B cell (primary cell): ENCODE measurements at regions not wholly inside any gene's neighbourhood (a gene's known extent, or its start where the extent isn't known, plus 50 kb on each side); places are given as distances from the start of the nearest gene placed in this dataset.

ENCODE experiments used
- ATAC-seq: fragments of 200-7000 bp; cut with Tn5 transposase; one replicate; pipeline ENCODE4 v1.10.0; 2021; ENCODE audit warnings: low read depth, mild to moderate bottlenecking, moderate number of reproducible peaks, moderate library complexity
- CTCF ChIA-PET: fragments of 350-600 bp; sonication (Branson Sonifier 250); formaldehyde crosslinking; loops from one replicate; lab custom pipeline; 2021; ENCODE audit warnings: antibody characterized with exemption, inconsistent platforms; lab: Charles Lee
- POLR2A ChIA-PET: fragments of 350-600 bp; sonication (Branson Sonifier 250); formaldehyde crosslinking; loops from one replicate; lab custom pipeline; 2021; ENCODE audit warnings: antibody characterized with exemption; lab: Charles Lee
- DNase-seq: peaks from one replicate; pipeline ENCODE4 v3.0.0; 2013
- H2AFZ ChIP-seq: 2 replicates; pipeline ENCODE4 v1.6.1; 2012; ENCODE audit warnings: mild to moderate bottlenecking, low read depth, low read length; ENCODE audit not compliant: insufficient read depth, poor library complexity, severe bottlenecking
- H3K27ac ChIP-seq, 2 donors: 1 replicate in 1 of 2; 2 replicates in 1 of 2; pipeline ENCODE4 v1.5.1; 2012 to 2013; ENCODE audit warnings: low read length in 2 of 2, mild to moderate bottlenecking in 2 of 2, moderate library complexity in 1 of 2
- H3K27me3 ChIP-seq, 4 experiments: fragments of 200-600 bp in 1 of 4; sonication (generic) in 1 of 4; replicated peaks in 1 of 4; 1 replicate in 2 of 4; 2 replicates in 2 of 4; pipeline versions ENCODE4 v1.6.1 to v1.7.0; 2013 to 2016; ENCODE audit warnings: low read length in 3 of 4, mild to moderate bottlenecking in 2 of 4, mixed read lengths in 1 of 4, moderate library complexity in 1 of 4; ENCODE audit not compliant: insufficient read depth in 4 of 4, control insufficient read depth in 3 of 4; ENCODE audit errors: control extremely low read depth in 1 of 4
- H3K36me3 ChIP-seq, 2 experiments: replicated peaks in 1 of 2; 1 replicate in 1 of 2; 2 replicates in 1 of 2; pipeline versions ENCODE4 v1.6.1 to v1.7.1; 2013; ENCODE audit warnings: low read length in 1 of 2; ENCODE audit not compliant: insufficient read depth in 2 of 2, control insufficient read depth in 1 of 2; ENCODE audit errors: control extremely low read depth in 1 of 2, extremely low read depth in 1 of 2
- H3K4me1 ChIP-seq, 2 donors: fragments of 200-600 bp in 1 of 2; sonication (generic) in 1 of 2; 1 replicate in 1 of 2; 2 replicates in 1 of 2; pipeline versions ENCODE4 v1.5.1 to v1.6.1; 2013 to 2017; ENCODE audit warnings: low read length in 2 of 2; ENCODE audit not compliant: control insufficient read depth in 2 of 2, insufficient read depth in 2 of 2
- H3K4me2 ChIP-seq: replicated peaks from 2 replicates; pipeline ENCODE3; 2012; ENCODE audit warnings: mild to moderate bottlenecking, low read depth, low read length; ENCODE audit not compliant: poor library complexity, severe bottlenecking
- H3K4me3 ChIP-seq, 5 experiments: fragments of 200-600 bp in 1 of 5; sonication (generic) in 1 of 5; 1 replicate in 3 of 5; 2 replicates in 2 of 5; pipeline versions ENCODE4 v1.5.1 to v1.7.0; 2011 to 2016; ENCODE audit warnings: low read length in 4 of 5, mild to moderate bottlenecking in 4 of 5, low read depth in 2 of 5, control low read depth in 1 of 5, moderate library complexity in 1 of 5; ENCODE audit not compliant: insufficient read depth in 1 of 5; ENCODE audit errors: control extremely low read depth in 1 of 5, extremely low read depth in 1 of 5
- H3K79me2 ChIP-seq: fragments of 200-600 bp; sonication (generic); one replicate; pipeline ENCODE4 v1.6.0; 2016; ENCODE audit warnings: low read length; ENCODE audit not compliant: control insufficient read depth, insufficient read depth
- H3K9ac ChIP-seq: fragments of 200-600 bp; sonication (generic); 2 replicates; pipeline ENCODE4 v1.6.1; 2017; ENCODE audit warnings: mild to moderate bottlenecking, low read length, moderate library complexity
- H3K9me3 ChIP-seq, 3 donors: one replicate each; pipeline versions ENCODE4 v1.6.1 to v1.7.1; 2013; ENCODE audit warnings: low read length in 2 of 3; ENCODE audit not compliant: control insufficient read depth in 2 of 3, insufficient read depth in 1 of 3; ENCODE audit errors: control extremely low read depth in 1 of 3
- H4K20me1 ChIP-seq: 2 replicates; pipeline ENCODE4 v1.6.0; 2012; ENCODE audit warnings: mild to moderate bottlenecking, low read length; ENCODE audit not compliant: insufficient read depth, control insufficient read depth, poor library complexity, severe bottlenecking
- H3K27ac Mint-ChIP-seq: one replicate; pipeline ENCODE4 v1.8.0; 2021; ENCODE audit warnings: mixed read lengths
- H3K27me3 Mint-ChIP-seq: one replicate; pipeline ENCODE4 v1.8.0; 2021; ENCODE audit warnings: mixed read lengths
- H3K4me1 Mint-ChIP-seq: one replicate; pipeline ENCODE4 v1.8.0; 2021; ENCODE audit warnings: mixed read lengths
- H3K4me3 Mint-ChIP-seq: one replicate; pipeline ENCODE4 v1.8.0; 2021; ENCODE audit warnings: mixed read lengths
- H3K9me3 Mint-ChIP-seq: one replicate; pipeline ENCODE4 v1.8.0; 2022; ENCODE audit warnings: mixed read lengths; ENCODE audit not compliant: insufficient read depth
- CTCF ChIP-seq: fragments of 200-600 bp; IDR thresholded peaks from one replicate; pipeline ENCODE4 v1.8.0; 2022; ENCODE audit warnings: antibody characterized with exemption, mild to moderate bottlenecking
- EZH2 ChIP-seq: IDR thresholded peaks from 2 replicates; pipeline ENCODE4 v1.6.1; 2012; ENCODE audit warnings: borderline replicate concordance, low read depth, mild to moderate bottlenecking, moderate library complexity, low read length; ENCODE audit not compliant: insufficient read depth, poor library complexity, severe bottlenecking
- WGBS: methylation state at CpG from one replicate; pipeline ENCODE4 v1.1.5; 2013; ENCODE audit warnings: missing lambda C conversion rate; ENCODE audit not compliant: insufficient coverage; 5-methylcytosine and 5-hydroxymethylcytosine counted together
- intact Hi-C: fragments of 100-400 bp; cut with micrococcal nuclease; formaldehyde crosslinking; loops from one replicate; pipeline ENCODE4 v1.10.0; 2022

GRCh38 chr11:80855426-80855825, 1414.6 kb upstream of the TENM4 start:
- intact Hi-C loops: no loop called here
- Histone ChIP-seq H3K27me3 (no peaks in the 10 kb centered on the region), H4K20me1 (no peaks in the 10 kb centered on the region), H3K4me3 (no peak overlapping the region), H3K36me3 (no peaks in the 10 kb centered on the region), H2AFZ (no peak overlapping the region), H3K9ac (no peak overlapping the region), H3K27ac (no peak overlapping the region), H3K79me2 (no peaks in the 10 kb centered on the region), H3K4me2 (no peak overlapping the region), H3K9me3 (no peaks in the 10 kb centered on the region), H3K4me1 (no peaks in the 10 kb centered on the region)
- TF ChIP-seq EZH2 (no peak), CTCF (no peak)
- Mint-ChIP-seq H3K27ac (no peak overlapping the region), H3K4me3 (no peak overlapping the region), H3K27me3 (no peaks in the 10 kb centered on the region), H3K9me3 (peaks cover 3% of the 10 kb centered on the region), H3K4me1 (no peaks in the 10 kb centered on the region)
- ATAC-seq: no peak
- ChIA-PET POLR2A (no interaction called here), CTCF (no interaction called here)
- no peak for DNase-seq
- 95% methylated on average over 2 of the region's 4 CpGs for WGBS

- no peaks in the 10 kb centered on the region for H3K36me3 ChIP-seq
These were observed 1408.4 kb upstream of the TENM4 start for GRCh38 chr11:80849253-80849652.

More at GRCh38 chr11:80849253-80849652, 1408.4 kb upstream of the TENM4 start:
- Histone ChIP-seq H4K20me1 (no peaks in the 10 kb centered on the region), H3K4me3 (no peak overlapping the region), H2AFZ (no peak overlapping the region), H3K27ac (no peak overlapping the region), H3K4me2 (no peak overlapping the region), H3K27me3 (no peaks in the 10 kb centered on the region), H3K9ac (no peak overlapping the region), H3K79me2 (no peaks in the 10 kb centered on the region), H3K4me1 (no peaks in the 10 kb centered on the region), H3K9me3 (no peaks in the 10 kb centered on the region)
- POLR2A ChIA-PET: no interaction called here
- 0% methylated on average over 1 of the region's 3 CpGs for WGBS
- intact Hi-C loops: no loop called here
- no peak for ATAC-seq
- no peaks in the 10 kb centered on the region for H3K4me1 Mint-ChIP-seq
- H3K4me3 Mint-ChIP-seq: no peak overlapping the region
- no peak overlapping the region for H3K27ac Mint-ChIP-seq
- CTCF ChIA-PET: no interaction called here
- no peak for DNase-seq
- H3K9me3 Mint-ChIP-seq: peaks cover 3% of the 10 kb centered on the region
- no peaks in the 10 kb centered on the region for H3K27me3 Mint-ChIP-seq
- TF ChIP-seq CTCF (no peak), EZH2 (no peak)
